Trophoblast cell (in vitro differentiated cells and primary cell): ENCODE measurements at regions not wholly inside any gene's neighbourhood (a gene's known extent, or its start where the extent isn't known, plus 50 kb on each side); places are given as distances from the start of the nearest gene placed in this dataset.

Source experiments
- DNase-seq, 2 donors: peaks; one replicate each; pipeline ENCODE4 v3.0.0-alpha.2; 2016
- H2AFZ ChIP-seq: 2 replicates; pipeline ENCODE4 v1.6.1; 2013; ENCODE audit warnings: low read length, moderate library complexity, mild to moderate bottlenecking; ENCODE audit not compliant: insufficient read depth, poor library complexity
- H2AK5ac ChIP-seq: 2 replicates; pipeline ENCODE4 v1.6.1; 2013; ENCODE audit warnings: mild to moderate bottlenecking, low read length
- H2BK120ac ChIP-seq: 2 replicates; pipeline ENCODE4 v1.6.1; 2013; ENCODE audit warnings: low read length, mild to moderate bottlenecking, moderate library complexity; ENCODE audit not compliant: insufficient read depth, poor library complexity
- H2BK12ac ChIP-seq: 2 replicates; pipeline ENCODE4 v1.6.1; 2013; ENCODE audit warnings: mild to moderate bottlenecking, low read length, moderate library complexity
- H2BK5ac ChIP-seq: 2 replicates; pipeline ENCODE4 v1.6.1; 2013; ENCODE audit warnings: low read length, low read depth, moderate library complexity, mild to moderate bottlenecking; ENCODE audit not compliant: poor library complexity
- H3K14ac ChIP-seq: 2 replicates; pipeline ENCODE4 v1.6.1; 2013; ENCODE audit warnings: mild to moderate bottlenecking, low read length
- H3K18ac ChIP-seq: 2 replicates; pipeline ENCODE4 v1.6.1; 2013; ENCODE audit warnings: mild to moderate bottlenecking, low read length
- H3K23ac ChIP-seq: 2 replicates; pipeline ENCODE4 v1.6.1; 2013; ENCODE audit warnings: low read length
- H3K27ac ChIP-seq: 2 replicates; pipeline ENCODE4 v1.5.1; 2013; ENCODE audit warnings: low read depth, mild to moderate bottlenecking, inconsistent platforms, low read length, moderate library complexity
- H3K27me3 ChIP-seq: 2 replicates; pipeline ENCODE4 v1.6.1; 2013; ENCODE audit warnings: inconsistent platforms, mild to moderate bottlenecking, low read length, moderate library complexity; ENCODE audit not compliant: insufficient read depth
- H3K36me3 ChIP-seq, 2 experiments: 1 replicate in 1 of 2; 2 replicates in 1 of 2; pipeline ENCODE4 v1.6.1; 2013; ENCODE audit warnings: low read length in 2 of 2, mild to moderate bottlenecking in 2 of 2, moderate library complexity in 1 of 2; ENCODE audit not compliant: insufficient read depth in 2 of 2, control insufficient read depth in 1 of 2
- H3K4ac ChIP-seq: 2 replicates; pipeline ENCODE4 v1.6.1; 2013; ENCODE audit warnings: low read depth, mild to moderate bottlenecking, low read length, moderate library complexity
- H3K4me1 ChIP-seq, 2 experiments: 1 replicate in 1 of 2; 2 replicates in 1 of 2; pipeline ENCODE4 v1.6.1; 2013; ENCODE audit warnings: low read length in 2 of 2, mild to moderate bottlenecking in 2 of 2, moderate library complexity in 1 of 2; ENCODE audit not compliant: insufficient read depth in 2 of 2, control insufficient read depth in 1 of 2
- H3K4me2 ChIP-seq: 2 replicates; pipeline ENCODE4 v1.6.1; 2013; ENCODE audit warnings: inconsistent platforms, mild to moderate bottlenecking, low read length, moderate library complexity
- H3K4me3 ChIP-seq: 2 replicates; pipeline ENCODE4 v1.5.1; 2013; ENCODE audit warnings: mild to moderate bottlenecking, low read depth, low read length, inconsistent platforms
- H3K79me1 ChIP-seq: one replicate; pipeline ENCODE4 v1.6.1; 2013; ENCODE audit warnings: low read length
- H3K79me2 ChIP-seq: 2 replicates; pipeline ENCODE4 v1.6.1; 2013; ENCODE audit warnings: low read length, mild to moderate bottlenecking; ENCODE audit not compliant: control insufficient read depth, insufficient read depth, poor library complexity
- H3K9ac ChIP-seq: 2 replicates; pipeline ENCODE4 v1.6.1; 2013; ENCODE audit warnings: mild to moderate bottlenecking, low read length
- H3K9me3 ChIP-seq: 2 replicates; pipeline ENCODE4 v1.6.1; 2013; ENCODE audit warnings: low read depth, mild to moderate bottlenecking, control low read depth, inconsistent platforms, low read length; ENCODE audit not compliant: insufficient read depth
- H4K12ac ChIP-seq: 2 replicates; pipeline ENCODE4 v1.6.1; 2013; ENCODE audit warnings: low read depth, mild to moderate bottlenecking, low read length, moderate library complexity
- H4K8ac ChIP-seq: 2 replicates; pipeline ENCODE4 v1.6.1; 2013; ENCODE audit warnings: low read depth, mild to moderate bottlenecking, low read length, moderate library complexity
- H4K91ac ChIP-seq: one replicate; pipeline ENCODE4 v1.6.1; 2013; ENCODE audit warnings: low read depth, mild to moderate bottlenecking, low read length, moderate library complexity
- WGBS: extraction: QIAGEN DNeasy Blood & Tissue Kit; methylation state at CpG from one replicate; pipeline ENCODE4 v1.1.7; 2013; ENCODE audit warnings: missing lambda C conversion rate; ENCODE audit not compliant: insufficient read length, insufficient coverage; ENCODE audit errors: extremely low coverage; 5-methylcytosine and 5-hydroxymethylcytosine counted together

- H3K9ac ChIP-seq = no peak overlapping the region
- no peaks in the 10 kb centered on the region for H3K9me3 ChIP-seq
- no peak overlapping the region for H4K12ac ChIP-seq
- H3K79me1 ChIP-seq = no peaks in the 10 kb centered on the region
- H3K4me1 ChIP-seq = no peaks in the 10 kb centered on the region
- H3K36me3 ChIP-seq = no peaks in the 10 kb centered on the region
- no peak overlapping the region for H2BK120ac ChIP-seq
- H2AFZ ChIP-seq = no peak overlapping the region
- H4K8ac ChIP-seq = no peak overlapping the region
- H3K4me2 ChIP-seq = no peak overlapping the region
- no peak overlapping the region for H2BK12ac ChIP-seq
- no peak overlapping the region for H3K4me3 ChIP-seq
- no peaks in the 10 kb centered on the region for H3K79me2 ChIP-seq
- H3K4ac ChIP-seq = no peak overlapping the region
- H3K18ac ChIP-seq = no peak overlapping the region
- H3K27ac ChIP-seq = no peak overlapping the region
- H2BK5ac ChIP-seq = no peak overlapping the region
- no CpG with 5 or more reads among the region's 2 CpGs for WGBS
- no peak overlapping the region for H4K91ac ChIP-seq
- no peak for DNase-seq
- no peak overlapping the region for H2AK5ac ChIP-seq
- H3K27me3 ChIP-seq = no peaks in the 10 kb centered on the region
- no peak overlapping the region for H3K23ac ChIP-seq
- no peak overlapping the region for H3K14ac ChIP-seq
These were observed 153.4 kb downstream of the AXIN2 start for GRCh38 chr17:65408050-65408449.

GRCh38 chr17:65407017-65407416, 154.4 kb downstream of the AXIN2 start:
- no peak overlapping the region for H3K18ac ChIP-seq
- H2BK120ac ChIP-seq = no peak overlapping the region
- H3K79me1 ChIP-seq = no peaks in the 10 kb centered on the region
- H4K12ac ChIP-seq = no peak overlapping the region
- H3K4ac ChIP-seq = no peak overlapping the region
- no peak overlapping the region for H2BK12ac ChIP-seq
- no peak overlapping the region for H4K8ac ChIP-seq
- no peak overlapping the region for H3K4me3 ChIP-seq
- no peak overlapping the region for H3K23ac ChIP-seq
- H4K91ac ChIP-seq = no peak overlapping the region
- no peak overlapping the region for H2BK5ac ChIP-seq
- H3K27ac ChIP-seq = no peak overlapping the region
- no peak overlapping the region for H2AK5ac ChIP-seq
- no peak overlapping the region for H2AFZ ChIP-seq
- H3K9ac ChIP-seq = no peak overlapping the region
- no peak overlapping the region for H3K14ac ChIP-seq
- no peaks in the 10 kb centered on the region for H3K27me3 ChIP-seq
- no peaks in the 10 kb centered on the region for H3K79me2 ChIP-seq
- no CpG with 5 or more reads among the region's 4 CpGs for WGBS
- H3K36me3 ChIP-seq = no peaks in the 10 kb centered on the region
- no peaks in the 10 kb centered on the region for H3K9me3 ChIP-seq
- no peaks in the 10 kb centered on the region for H3K4me1 ChIP-seq
- no peak overlapping the region for H3K4me2 ChIP-seq
- DNase-seq = no peak

- Histone ChIP-seq H4K12ac (no peak overlapping the region), H3K9ac (no peak overlapping the region), H2AK5ac (no peak overlapping the region), H3K27me3 (no peaks in the 10 kb centered on the region), H3K4me2 (no peak overlapping the region), H3K36me3 (no peaks in the 10 kb centered on the region), H2BK120ac (no peak overlapping the region), H2BK12ac (no peak overlapping the region), H2AFZ (no peak overlapping the region), H3K79me2 (no peaks in the 10 kb centered on the region), H3K18ac (no peak overlapping the region), H3K27ac (no peak overlapping the region), H3K14ac (no peak overlapping the region), H3K9me3 (no peaks in the 10 kb centered on the region), H3K4me1 (no peaks in the 10 kb centered on the region), H4K8ac (no peak overlapping the region), H3K23ac (no peak overlapping the region), H3K4ac (no peak overlapping the region), H3K79me1 (no peaks in the 10 kb centered on the region), H3K4me3 (no peak overlapping the region), H4K91ac (no peak overlapping the region), H2BK5ac (no peak overlapping the region)
- DNase-seq = no peak
- WGBS = no CpG with 5 or more reads among the region's 3 CpGs
These were observed 154.9 kb downstream of the AXIN2 start for GRCh38 chr17:65406552-65406951.

GRCh38 chr17:65405563-65405962, 155.9 kb downstream of the AXIN2 start:
- no peak overlapping the region for H2BK12ac ChIP-seq
- no peaks in the 10 kb centered on the region for H3K79me2 ChIP-seq
- H2AK5ac ChIP-seq = no peak overlapping the region
- H3K4me1 ChIP-seq = no peaks in the 10 kb centered on the region
- H3K27ac ChIP-seq = no peak overlapping the region
- no peaks in the 10 kb centered on the region for H3K36me3 ChIP-seq
- no peak overlapping the region for H3K4me2 ChIP-seq
- H4K8ac ChIP-seq = no peak overlapping the region
- no CpG with 5 or more reads among the region's 9 CpGs for whole genome bisulfite sequencing
- H3K27me3 ChIP-seq = no peaks in the 10 kb centered on the region
- H2BK120ac ChIP-seq = no peak overlapping the region
- no peak for DNase-seq
- no peak overlapping the region for H2AFZ ChIP-seq
- no peak overlapping the region for H2BK5ac ChIP-seq
- no peaks in the 10 kb centered on the region for H3K9me3 ChIP-seq
- H3K23ac ChIP-seq = no peak overlapping the region
- no peak overlapping the region for H4K91ac ChIP-seq
- no peak overlapping the region for H3K9ac ChIP-seq
- H3K4me3 ChIP-seq = no peak overlapping the region
- no peak overlapping the region for H4K12ac ChIP-seq
- no peak overlapping the region for H3K18ac ChIP-seq
- no peak overlapping the region for H3K4ac ChIP-seq
- H3K79me1 ChIP-seq = no peaks in the 10 kb centered on the region
- H3K14ac ChIP-seq = no peak overlapping the region

- no peak overlapping the region for H3K27ac ChIP-seq
- H2BK120ac ChIP-seq = no peak overlapping the region
- no peak overlapping the region for H4K12ac ChIP-seq
- H3K18ac ChIP-seq = no peak overlapping the region
- no peak overlapping the region for H3K4ac ChIP-seq
- no peaks in the 10 kb centered on the region for H3K79me2 ChIP-seq
- no peak overlapping the region for H3K4me3 ChIP-seq
- no peak overlapping the region for H3K4me2 ChIP-seq
- no peak overlapping the region for H4K91ac ChIP-seq
- H3K23ac ChIP-seq = no peak overlapping the region
- H3K9ac ChIP-seq = no peak overlapping the region
- H2AFZ ChIP-seq = no peak overlapping the region
- no peak overlapping the region for H2AK5ac ChIP-seq
- H2BK12ac ChIP-seq = no peak overlapping the region
- H2BK5ac ChIP-seq = no peak overlapping the region
- no peak overlapping the region for H4K8ac ChIP-seq
- no peaks in the 10 kb centered on the region for H3K36me3 ChIP-seq
- H3K27me3 ChIP-seq = no peaks in the 10 kb centered on the region
- no peaks in the 10 kb centered on the region for H3K79me1 ChIP-seq
- H3K4me1 ChIP-seq = no peaks in the 10 kb centered on the region
- no peaks in the 10 kb centered on the region for H3K9me3 ChIP-seq
- no peak for DNase-seq
- no peak overlapping the region for H3K14ac ChIP-seq
These were observed 156.7 kb downstream of the AXIN2 start for GRCh38 chr17:65404761-65405160.
